Sigmoid colon (tissue), 4 donors: ENCODE measurements at regions not wholly inside any gene's neighbourhood (a gene's known extent, or its start where the extent isn't known, plus 50 kb on each side); places are given as distances from the start of the nearest gene placed in this dataset.

Source experiments
- CTCF ChIP-seq, 4 experiments: fragments of 450-650 bp in 3 of 4; fragments of 200-600 bp in 1 of 4; IDR thresholded peaks; one replicate each; pipeline ENCODE4 v1.5.1; 2016 to 2019; ENCODE audit warnings: antibody characterized with exemption in 4 of 4, mild to moderate bottlenecking in 3 of 4, moderate library complexity in 2 of 4
- EP300 ChIP-seq, 4 donors: sonication (generic); formaldehyde crosslinking; IDR thresholded peaks; one replicate each; pipeline ENCODE4 v1.6.1; 2017; ENCODE audit warnings: antibody characterized with exemption in 4 of 4
- POLR2A ChIP-seq, 2 donors: fragments of 450-650 bp; IDR thresholded peaks; one replicate each; pipeline ENCODE4 v1.6.1; 2016; ENCODE audit warnings: antibody characterized with exemption in 2 of 2, mild to moderate bottlenecking in 2 of 2, moderate library complexity in 2 of 2
- POLR2AphosphoS5 ChIP-seq, 4 donors: sonication (generic); formaldehyde crosslinking; IDR thresholded peaks; one replicate each; pipeline ENCODE4 v1.6.1; 2017; ENCODE audit warnings: antibody characterized with exemption in 4 of 4

- TF ChIP-seq POLR2AphosphoS5 (IDR thresholded peaks at IDR 0.05) (no peak), CTCF (IDR thresholded peaks at IDR 0.05) (no peak), POLR2A (IDR thresholded peaks at IDR 0.05) (no peak), EP300 (IDR thresholded peaks at IDR 0.05) (no peak)
Measured at GRCh38 chr5:97876272-97876671, 693.2 kb upstream of the RIOK2 start.
